ENCODE measurements at regions not wholly inside any gene's neighbourhood (a gene's known extent, or its start where the extent isn't known, plus 50 kb on each side); places are given as distances from the start of the nearest gene placed in this dataset.

GRCh38 chr17:54347495-54347894, 524.8 kb downstream of the KIF2B start:
- no peak for TF ChIP-seq EZH2phosphoT487 (IDR thresholded peaks at IDR 0.05; ENCODE audit: borderline replicate concordance)
- TF ChIP-seq CTCF (conservative IDR thresholded peaks at IDR 0.05; ENCODE audit: low read length), result no peak

All from Loucy (cell line).